Hepatocyte (in vitro differentiated cells): ENCODE measurements at regions not wholly inside any gene's neighbourhood (a gene's known extent, or its start where the extent isn't known, plus 50 kb on each side); places are given as distances from the start of the nearest gene placed in this dataset.

ENCODE experiments used
- DNase-seq: peaks from one replicate; pipeline ENCODE4 v3.0.0-alpha.2; 2016; ENCODE audit warnings: low spot score
- H2AFZ ChIP-seq: fragments of 200-600 bp; sonication (generic); 2 replicates; pipeline ENCODE4 v1.6.0; 2016; ENCODE audit warnings: antibody characterized with exemption, mild to moderate bottlenecking
- H3K27ac ChIP-seq: fragments of 200-600 bp; sonication (generic); 2 replicates; pipeline ENCODE4 v1.5.1; 2016; ENCODE audit warnings: mild to moderate bottlenecking
- H3K27me3 ChIP-seq: fragments of 200-600 bp; sonication (generic); 2 replicates; pipeline ENCODE4 v1.6.1; 2016
- H3K36me3 ChIP-seq: fragments of 200-600 bp; sonication (generic); replicated peaks from 2 replicates; pipeline ENCODE4 v1.5.1; 2016; ENCODE audit warnings: low read depth; ENCODE audit not compliant: insufficient read depth
- H3K4me1 ChIP-seq: fragments of 200-600 bp; sonication (generic); 2 replicates; pipeline ENCODE4 v1.5.1; 2016; ENCODE audit warnings: mild to moderate bottlenecking, moderate library complexity; ENCODE audit not compliant: insufficient read depth
- H3K4me2 ChIP-seq: fragments of 200-600 bp; sonication (generic); 2 replicates; pipeline ENCODE4 v1.6.0; 2016
- H3K4me3 ChIP-seq: fragments of 200-600 bp; sonication (generic); 2 replicates; pipeline ENCODE4 v1.5.1; 2016; ENCODE audit warnings: mild to moderate bottlenecking
- H3K79me2 ChIP-seq: fragments of 200-600 bp; sonication (generic); 2 replicates; pipeline ENCODE4 v1.6.0; 2017; ENCODE audit warnings: mild to moderate bottlenecking
- H3K9me2 ChIP-seq: fragments of 200-600 bp; sonication (generic); replicated peaks from 2 replicates; pipeline ENCODE4 v1.6.0; 2017; ENCODE audit warnings: mild to moderate bottlenecking; ENCODE audit not compliant: insufficient read depth
- H3K9me3 ChIP-seq: fragments of 200-600 bp; sonication (generic); 2 replicates; pipeline ENCODE4 v1.5.1; 2016; ENCODE audit warnings: low read depth, mild to moderate bottlenecking
- H4K20me1 ChIP-seq: fragments of 200-600 bp; sonication (generic); 2 replicates; pipeline ENCODE4 v1.6.0; 2016; ENCODE audit warnings: mild to moderate bottlenecking; ENCODE audit not compliant: insufficient read depth, poor library complexity, severe bottlenecking
- EZH2 ChIP-seq: fragments of 200-600 bp; sonication (generic); IDR thresholded peaks from 2 replicates; pipeline ENCODE4 v1.6.1; 2016; ENCODE audit warnings: antibody characterized with exemption, mild to moderate bottlenecking, borderline replicate concordance
- EZH2phosphoT487 ChIP-seq: fragments of 200-600 bp; sonication (generic); IDR thresholded peaks from one replicate; pipeline ENCODE4 v1.6.1; 2018; ENCODE audit warnings: antibody characterized with exemption, mild to moderate bottlenecking, low read depth, moderate library complexity; ENCODE audit not compliant: unreplicated experiment, severe bottlenecking
- WGBS: methylation state at CpG from one replicate; pipeline ENCODE4 v1.1.6; 2016; ENCODE audit warnings: low lambda C conversion rate; ENCODE audit errors: missing lambda C conversion rate; 5-methylcytosine and 5-hydroxymethylcytosine counted together
- TF ChIP-seq, protein P1 (sequence below): fragments of 200-600 bp; sonication (generic); IDR thresholded peaks from 2 replicates; pipeline ENCODE4 v1.5.1; 2016; ENCODE audit warnings: antibody characterized with exemption, mild to moderate bottlenecking; ENCODE audit not compliant: poor library complexity

GRCh38 chrX:40272776-40273175 lies 175.0 kb upstream of the BCOR start:
- 54% methylated on average over 6 of the region's 6 CpGs for WGBS
- Histone ChIP-seq H3K4me3 (no peak overlapping the region), H3K4me1 (peaks cover 2% of the 10 kb centered on the region)

DNA sequence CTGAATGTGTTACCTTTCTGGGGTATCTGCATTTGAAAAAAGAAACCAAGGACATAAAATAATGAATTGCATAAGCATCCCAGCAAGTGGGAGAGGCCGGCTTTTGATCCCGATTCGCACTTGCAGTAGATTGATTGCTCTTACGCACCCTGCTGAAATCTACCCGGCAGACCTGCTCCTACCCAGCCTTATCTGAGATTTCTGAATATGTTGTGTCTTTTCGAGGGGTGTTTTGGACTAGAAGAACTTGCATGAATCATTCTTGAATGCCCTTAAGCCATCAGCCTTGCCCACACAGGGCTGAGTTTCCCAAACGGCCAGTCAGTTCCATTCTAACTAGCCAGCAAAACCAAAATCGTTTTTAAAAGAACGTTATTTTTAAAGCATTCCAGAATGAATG lies 174.4 kb upstream of the BCOR start:
- Histone ChIP-seq H3K36me3 (no peaks in the 10 kb centered on the region), H3K9me2 (no peaks in the 10 kb centered on the region), H3K27me3 (no peaks in the 10 kb centered on the region), H3K27ac (no peak overlapping the region), H3K9me3 (no peaks in the 10 kb centered on the region), H3K4me2 (no peak overlapping the region), H3K4me3 (no peak overlapping the region), H3K79me2 (no peaks in the 10 kb centered on the region), H4K20me1 (no peaks in the 10 kb centered on the region), H2AFZ (no peak overlapping the region), H3K4me1 (peaks cover 8% of the 10 kb centered on the region)
- no peak for DNase-seq
- 68% methylated on average over 9 of the region's 9 CpGs for WGBS
- TF ChIP-seq EZH2phosphoT487 (no peak), EZH2 (no peak)
- TF ChIP-seq, protein P1, sequence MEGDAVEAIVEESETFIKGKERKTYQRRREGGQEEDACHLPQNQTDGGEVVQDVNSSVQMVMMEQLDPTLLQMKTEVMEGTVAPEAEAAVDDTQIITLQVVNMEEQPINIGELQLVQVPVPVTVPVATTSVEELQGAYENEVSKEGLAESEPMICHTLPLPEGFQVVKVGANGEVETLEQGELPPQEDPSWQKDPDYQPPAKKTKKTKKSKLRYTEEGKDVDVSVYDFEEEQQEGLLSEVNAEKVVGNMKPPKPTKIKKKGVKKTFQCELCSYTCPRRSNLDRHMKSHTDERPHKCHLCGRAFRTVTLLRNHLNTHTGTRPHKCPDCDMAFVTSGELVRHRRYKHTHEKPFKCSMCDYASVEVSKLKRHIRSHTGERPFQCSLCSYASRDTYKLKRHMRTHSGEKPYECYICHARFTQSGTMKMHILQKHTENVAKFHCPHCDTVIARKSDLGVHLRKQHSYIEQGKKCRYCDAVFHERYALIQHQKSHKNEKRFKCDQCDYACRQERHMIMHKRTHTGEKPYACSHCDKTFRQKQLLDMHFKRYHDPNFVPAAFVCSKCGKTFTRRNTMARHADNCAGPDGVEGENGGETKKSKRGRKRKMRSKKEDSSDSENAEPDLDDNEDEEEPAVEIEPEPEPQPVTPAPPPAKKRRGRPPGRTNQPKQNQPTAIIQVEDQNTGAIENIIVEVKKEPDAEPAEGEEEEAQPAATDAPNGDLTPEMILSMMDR, result no peak

More at GRCh38 chrX:40272776-40273175, 175.0 kb upstream of the BCOR start:
- DNase-seq, result no peak
- Histone ChIP-seq H3K9me3 (no peaks in the 10 kb centered on the region), H3K79me2 (no peaks in the 10 kb centered on the region), H3K27ac (no peak overlapping the region), H2AFZ (no peak overlapping the region), H3K4me2 (no peak overlapping the region), H3K9me2 (no peaks in the 10 kb centered on the region), H3K27me3 (no peaks in the 10 kb centered on the region), H3K36me3 (no peaks in the 10 kb centered on the region), H4K20me1 (no peaks in the 10 kb centered on the region)
- no peak for TF ChIP-seq EZH2phosphoT487
- TF ChIP-seq, protein P1, result no peak
- no peak for TF ChIP-seq EZH2

- no peak overlapping the region for H2AFZ ChIP-seq
- H3K4me1 ChIP-seq, result peaks cover 15% of the 10 kb centered on the region
- no peaks in the 10 kb centered on the region for H3K9me3 ChIP-seq
- WGBS, result 56% methylated on average over 4 of the region's 4 CpGs
- TF ChIP-seq, protein P1, result no peak
- TF ChIP-seq EZH2 (no peak), EZH2phosphoT487 (no peak)
- no peaks in the 10 kb centered on the region for H4K20me1 ChIP-seq
- no peak overlapping the region for H3K4me3 ChIP-seq
- H3K4me2 ChIP-seq, result peak overlapping the region; percentile 89
- no peaks in the 10 kb centered on the region for H3K9me2 ChIP-seq
- no peaks in the 10 kb centered on the region for H3K79me2 ChIP-seq
- H3K36me3 ChIP-seq, result no peaks in the 10 kb centered on the region
- H3K27ac ChIP-seq, result peak overlapping the region; percentile 39
- DNase-seq, result no peak
- H3K27me3 ChIP-seq, result no peaks in the 10 kb centered on the region
Observed at GRCh38 chrX:40268188-40268520, 170.4 kb upstream of the BCOR start.
